Coronary artery (tissue), 2 donors: ENCODE measurements at regions not wholly inside any gene's neighbourhood (a gene's known extent, or its start where the extent isn't known, plus 50 kb on each side); places are given as distances from the start of the nearest gene placed in this dataset.

ENCODE experiments used
- DNase-seq: peaks from one replicate; pipeline ENCODE4 v3.0.0-alpha.2; 2017; ENCODE audit warnings: low spot score
- H3K27ac ChIP-seq, 2 donors: fragments of 200-600 bp; sonication (generic); one replicate each; pipeline ENCODE4 v1.5.1; 2016 to 2019
- H3K4me3 ChIP-seq: fragments of 200-600 bp; sonication (generic); 2 replicates; pipeline ENCODE4 v1.5.1; 2016; ENCODE audit warnings: mild to moderate bottlenecking, moderate library complexity
- CTCF ChIP-seq: fragments of 200-600 bp; sonication (generic); IDR thresholded peaks from one replicate; pipeline ENCODE4 v1.5.1; 2019; ENCODE audit warnings: antibody characterized with exemption

GRCh38 chr1:168397806-168398205 is 117.1 kb downstream of the TBX19 start:
- no peak overlapping the region for H3K27ac ChIP-seq
- DNase-seq, result no peak
- no peak for TF ChIP-seq CTCF
- no peak overlapping the region for H3K4me3 ChIP-seq

- no peak overlapping the region for H3K27ac ChIP-seq
- no peak overlapping the region for H3K4me3 ChIP-seq
- TF ChIP-seq CTCF, result no peak
- DNase-seq, result no peak
Observed at GRCh38 chr1:168396940-168397684, 116.4 kb downstream of the TBX19 start.

GRCh38 chr1:168396508-168396907 is 115.8 kb downstream of the TBX19 start:
- H3K27ac ChIP-seq, result no peak overlapping the region
- TF ChIP-seq CTCF, result no peak
- no peak for DNase-seq
- H3K4me3 ChIP-seq, result no peak overlapping the region

- Histone ChIP-seq H3K27ac (no peak overlapping the region), H3K4me3 (no peak overlapping the region)
- no peak for DNase-seq
- TF ChIP-seq CTCF, result no peak
Observed at GRCh38 chr1:168394858-168395257, 114.2 kb downstream of the TBX19 start.

GRCh38 chr1:168392958-168393549 is 112.4 kb downstream of the TBX19 start:
- Histone ChIP-seq H3K4me3 (no peak overlapping the region), H3K27ac (no peak overlapping the region)
- no peak for DNase-seq
- TF ChIP-seq CTCF, result no peak

- H3K27ac ChIP-seq, result no peak overlapping the region
- no peak for TF ChIP-seq CTCF
- no peak overlapping the region for H3K4me3 ChIP-seq
- no peak for DNase-seq
Observed at GRCh38 chr1:168391851-168392681, 111.4 kb downstream of the TBX19 start.
